Right forelimb (tissue), 1 donor: ENCODE measurements at regions not wholly inside any gene's neighbourhood (a gene's known extent, or its start where the extent isn't known, plus 50 kb on each side); places are given as distances from the start of the nearest gene placed in this dataset.
"Not testable (repeated sequence)": the region's sequence is repeated elsewhere in the genome, so short reads cannot be mapped to it uniquely, and the experiment has no call there.

Source experiments
- DNase-seq: peaks from one replicate; pipeline ENCODE4 v3.0.0-alpha.2; 2018

DNA sequence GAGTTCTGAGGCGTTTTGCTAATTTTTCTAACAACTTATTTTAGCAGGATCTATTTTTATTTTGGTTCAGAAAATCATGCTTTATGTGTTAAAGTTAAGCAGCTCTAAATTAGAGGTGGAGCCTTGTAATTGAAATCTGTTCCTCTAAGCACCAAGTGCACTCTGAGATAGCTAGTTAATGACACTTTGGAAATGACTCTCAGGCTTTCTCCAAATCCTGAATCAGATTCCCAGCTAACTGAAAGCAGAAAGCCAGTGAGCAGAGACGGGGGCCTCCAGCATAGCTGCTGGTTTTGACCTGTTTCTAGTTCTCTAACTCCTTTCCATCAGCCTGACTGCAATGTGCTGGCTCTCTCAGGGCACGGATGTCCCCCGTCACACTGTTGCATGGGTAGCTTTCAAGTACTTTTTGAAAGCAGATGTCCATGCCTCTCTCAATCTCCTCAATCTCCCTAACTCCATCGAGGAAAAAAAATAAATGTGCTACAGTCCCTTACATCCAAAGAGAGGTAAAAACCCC, 326.5 kb downstream of the SATB2 start:
- no peak for DNase-seq

DNA sequence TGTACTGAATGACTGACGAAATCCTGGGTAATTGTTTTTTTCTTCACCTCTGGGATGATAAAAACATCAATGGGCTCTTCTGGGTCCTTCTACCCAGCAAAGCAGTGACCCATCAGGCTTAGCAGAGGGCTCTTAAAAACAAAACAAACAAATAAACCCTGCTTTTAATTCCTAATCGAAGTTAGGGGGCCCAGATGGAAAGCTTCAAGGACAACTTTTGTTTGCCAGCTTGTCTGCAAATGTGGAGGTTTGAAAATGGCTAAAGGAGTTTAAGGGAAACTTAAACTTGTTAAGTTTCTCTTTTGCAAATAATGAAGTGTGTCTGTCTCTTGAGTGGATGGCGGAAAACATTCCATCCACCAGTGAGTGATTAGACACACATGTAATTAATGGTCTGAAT, 327.2 kb downstream of the SATB2 start:
- no peak for DNase-seq

DNA sequence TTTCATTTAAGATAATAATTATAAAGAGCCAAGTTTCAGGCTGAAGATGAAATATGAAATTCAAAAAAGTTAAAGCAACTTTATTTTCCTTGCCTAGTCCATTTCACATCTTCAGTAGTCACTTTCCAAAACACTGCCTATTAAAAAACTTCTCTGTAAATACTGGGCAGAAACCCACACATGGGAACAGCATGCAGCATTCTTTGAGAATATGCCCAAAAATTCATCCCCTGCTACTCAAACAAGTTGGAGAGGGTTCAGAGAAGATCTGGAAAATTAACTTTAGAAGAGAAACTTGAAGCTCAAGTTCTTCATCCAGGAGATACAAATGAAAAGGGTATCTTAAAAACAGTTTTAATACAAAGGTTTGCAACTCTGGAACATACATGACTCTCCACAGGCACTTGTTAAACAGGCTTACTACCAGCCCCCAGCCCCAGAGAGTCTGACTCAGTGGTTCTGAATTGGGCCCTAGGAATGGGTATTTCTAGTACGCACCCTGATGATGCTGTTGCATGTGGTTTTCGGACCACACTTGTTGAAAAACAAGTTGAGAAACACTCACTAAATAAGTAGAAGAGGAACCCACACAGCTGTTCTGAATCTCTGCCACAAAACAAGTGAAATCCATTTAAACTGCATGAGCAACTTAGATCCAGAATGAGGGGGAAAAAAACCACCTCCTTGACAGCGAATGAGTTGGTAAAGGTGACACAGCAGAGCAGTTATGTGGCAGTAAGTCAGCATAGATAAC, 329.1 kb downstream of the SATB2 start:
- no peak for DNase-seq

DNA sequence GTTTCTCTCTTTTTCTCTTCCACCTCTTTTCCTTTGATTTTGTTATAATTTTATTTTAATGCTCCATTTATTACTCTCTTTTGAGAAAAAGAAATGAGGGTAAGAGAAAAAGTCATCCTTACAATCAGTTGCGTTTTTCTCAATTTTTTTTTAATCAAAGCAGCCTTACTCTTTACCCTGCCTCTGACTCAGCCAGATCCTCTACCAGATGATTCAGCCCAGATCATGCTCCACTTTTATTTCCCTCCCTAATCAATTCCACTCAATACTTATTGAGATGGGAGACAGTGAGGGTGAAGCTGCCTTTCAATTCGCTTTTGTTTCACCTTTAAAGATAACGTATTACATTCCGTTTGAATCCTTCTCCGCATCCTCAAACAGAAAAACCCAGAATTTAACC, 337.9 kb downstream of the SATB2 start:
- DNase-seq: no peak

DNA sequence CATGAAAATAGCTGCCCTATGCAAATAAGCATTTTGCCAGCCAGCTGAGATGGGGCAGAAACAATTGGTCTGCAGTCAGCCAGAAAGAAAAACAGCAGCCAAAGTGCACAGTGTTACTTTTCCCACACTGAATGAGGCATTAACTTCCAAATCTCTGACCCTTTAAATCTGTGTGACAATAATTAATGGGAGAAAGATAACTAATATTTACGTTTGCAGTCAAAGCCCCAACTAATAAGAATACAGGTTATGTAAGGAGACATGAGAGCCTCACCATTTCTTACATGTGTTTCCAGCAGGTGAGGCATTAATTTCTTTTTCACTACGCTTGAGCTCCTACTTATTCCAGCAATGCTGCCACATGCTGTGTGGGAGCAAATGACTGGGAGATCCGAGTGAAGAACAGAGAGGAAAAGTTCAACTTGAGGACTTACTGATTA, 339.0 kb downstream of the SATB2 start:
- no peak for DNase-seq

DNA sequence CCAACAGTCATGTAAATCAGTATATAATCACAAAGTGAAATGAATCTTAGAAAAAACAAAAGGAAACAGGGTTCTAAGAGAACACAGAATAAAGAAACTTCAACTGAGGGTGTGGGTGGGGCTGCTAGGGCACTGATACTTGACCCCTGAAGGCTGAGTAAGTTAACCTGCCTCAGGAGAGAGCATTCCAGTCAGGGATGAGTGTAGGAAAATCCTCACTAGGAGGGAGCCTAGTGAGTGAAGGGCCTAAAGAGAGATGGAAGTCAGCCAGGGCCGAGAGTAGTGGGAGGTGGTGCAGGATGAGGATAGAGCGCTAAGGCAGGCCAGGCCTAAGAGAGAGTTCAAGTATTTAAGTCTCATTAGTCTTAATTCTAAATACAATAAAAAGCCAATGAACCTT, 342.6 kb downstream of the SATB2 start:
- DNase-seq: no peak

DNA sequence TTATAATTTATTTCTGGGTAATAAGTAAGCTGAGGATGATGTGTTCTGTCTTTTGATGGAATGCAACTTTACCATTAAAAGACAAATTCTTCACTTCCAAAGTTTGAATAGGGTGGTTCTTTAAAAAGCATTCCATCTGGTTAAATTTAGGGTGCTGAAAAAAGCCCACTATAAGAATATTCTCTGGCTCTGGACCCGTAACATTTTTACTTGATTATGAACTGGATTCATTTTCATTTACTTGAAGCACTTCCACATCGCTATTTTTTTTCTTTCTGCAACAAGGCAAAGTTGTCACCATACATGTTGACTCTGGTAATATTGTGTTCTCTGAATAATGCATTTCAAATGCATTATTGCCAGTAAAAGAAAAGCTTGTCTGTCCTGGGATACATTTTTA, 344.6 kb downstream of the SATB2 start:
- DNase-seq: no peak

DNA sequence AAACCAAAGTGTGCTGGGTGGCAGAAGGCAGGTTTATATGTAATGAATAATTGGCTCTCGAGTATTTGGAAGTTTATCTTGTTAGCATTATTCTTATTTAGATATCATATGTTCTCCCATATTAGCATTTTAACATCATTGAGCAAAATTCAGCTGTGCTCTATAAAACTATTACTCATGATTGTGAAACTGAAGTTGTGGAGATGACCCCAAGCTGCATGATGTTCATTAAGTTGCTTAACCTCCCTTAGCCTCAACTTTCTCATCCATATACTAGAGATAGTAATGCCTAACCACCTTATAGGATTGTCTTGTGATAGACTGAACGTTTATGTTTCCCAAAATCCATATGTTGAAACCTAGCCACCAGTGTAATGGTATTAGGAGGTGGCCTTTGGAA, 346.3 kb downstream of the SATB2 start:
- no peak for DNase-seq

DNA sequence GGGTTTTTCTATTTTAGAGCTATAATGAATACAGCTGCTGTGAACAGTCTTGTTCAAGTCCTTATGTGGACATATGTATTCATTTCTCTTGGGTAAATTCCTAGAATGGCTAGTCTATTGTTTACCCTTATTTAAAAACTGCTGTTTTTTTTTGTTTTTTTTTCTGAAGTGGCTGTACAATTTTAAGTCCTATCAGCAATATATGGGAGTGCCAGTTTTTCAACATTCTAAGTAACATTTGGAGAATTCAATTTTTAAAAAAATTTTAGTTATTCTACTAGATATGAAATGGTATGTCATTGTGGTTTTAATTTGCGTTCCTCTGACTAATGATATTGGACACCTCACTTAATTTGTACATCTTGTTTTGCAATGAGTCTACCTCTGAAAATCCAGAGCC, 349.7 kb downstream of the SATB2 start:
- no peak for DNase-seq

DNA sequence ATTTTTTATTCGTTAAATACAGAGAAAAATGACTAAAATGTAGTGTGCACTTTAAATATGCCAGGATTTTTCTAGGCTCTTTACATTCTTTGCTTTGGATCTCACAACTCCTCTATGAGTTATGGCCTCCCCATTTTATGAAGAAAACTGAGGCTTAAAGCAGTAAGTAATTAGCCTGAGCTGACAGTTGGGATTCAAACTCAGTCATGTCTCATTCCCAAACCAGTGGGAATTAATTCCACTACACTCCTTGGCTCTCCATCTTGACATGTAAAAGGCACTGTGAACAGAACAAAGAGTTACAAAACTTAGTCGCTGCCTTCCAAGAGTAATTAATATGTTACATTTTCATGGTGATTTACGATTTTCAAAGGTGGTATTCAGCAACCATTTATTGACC, 351.9 kb downstream of the SATB2 start:
- DNase-seq: no peak

DNA sequence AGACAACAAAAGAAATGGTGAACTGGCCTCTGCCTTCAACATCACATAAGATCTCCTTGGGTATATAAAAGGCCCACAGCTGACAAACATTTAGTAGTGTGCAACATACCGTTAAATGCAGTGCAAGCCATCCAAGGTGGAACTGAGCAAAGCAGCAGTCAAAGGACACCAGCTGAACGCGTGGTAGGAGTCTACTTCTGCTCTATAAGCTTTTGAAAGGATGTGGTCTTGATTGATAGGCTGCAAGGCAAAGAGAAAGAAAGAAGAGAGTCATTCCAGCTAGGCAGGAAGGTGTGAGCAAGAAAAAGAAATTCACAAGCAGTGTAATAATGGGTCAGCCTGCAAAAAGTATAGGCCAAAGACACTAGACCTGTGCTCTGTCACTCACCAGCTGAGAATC, 356.3 kb downstream of the SATB2 start:
- DNase-seq: no peak

DNA sequence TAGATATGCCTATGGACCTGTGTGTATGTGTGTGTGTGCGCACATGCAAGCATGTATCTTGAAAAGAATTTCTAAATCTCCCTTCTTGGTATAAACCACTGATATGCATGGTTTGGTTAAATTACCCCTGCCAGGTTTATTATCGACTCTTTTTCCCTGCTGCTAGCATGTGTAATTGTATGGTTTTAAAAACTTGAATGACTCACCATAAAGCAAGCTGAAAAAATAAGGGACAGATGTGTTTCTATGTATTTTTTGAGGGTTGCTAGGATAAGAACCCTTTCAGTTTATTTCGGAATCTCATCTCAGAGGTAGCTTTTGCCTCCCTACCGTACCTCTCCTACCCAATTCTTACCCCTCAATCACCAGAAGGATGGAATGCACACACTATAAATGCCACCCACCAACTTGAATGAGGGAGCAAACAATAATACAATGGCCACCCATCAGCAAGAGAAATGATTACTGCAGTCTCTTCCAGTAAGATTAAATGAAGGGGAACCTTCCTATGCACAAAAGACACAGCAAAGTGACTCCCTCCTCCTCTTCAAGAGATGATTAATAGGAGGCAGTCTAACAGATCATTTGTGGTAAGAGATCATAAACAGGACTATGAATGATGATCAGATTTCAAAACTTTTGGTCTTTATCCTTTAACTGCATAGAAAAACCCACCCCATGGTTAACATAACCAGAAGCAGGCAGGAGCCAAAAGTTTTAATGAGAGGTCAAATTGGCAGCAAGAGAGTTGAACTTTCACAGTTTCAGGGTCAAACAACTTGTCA, 357.2 kb downstream of the SATB2 start:
- DNase-seq: no peak

DNA sequence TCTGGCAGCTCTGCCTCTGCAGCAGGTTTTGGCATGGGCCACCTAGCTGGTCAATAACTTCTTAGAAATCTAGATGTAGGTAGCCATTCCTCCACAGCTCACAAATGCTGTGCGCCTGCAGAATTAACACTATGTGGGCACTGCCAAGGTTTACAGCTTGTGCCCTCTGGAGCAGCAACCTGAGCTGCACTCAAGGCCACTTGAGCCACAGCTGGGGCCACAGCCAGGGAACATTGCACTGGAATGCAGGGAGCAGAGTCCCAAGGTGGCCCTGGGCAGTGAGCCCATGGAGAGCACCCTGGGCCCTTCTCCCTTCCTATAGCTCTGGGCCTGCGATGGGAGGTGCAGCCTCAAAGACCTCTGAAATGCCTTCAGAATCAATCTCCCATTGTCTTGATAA, 365.3 kb downstream of the SATB2 start:
- DNase-seq: no peak

DNA sequence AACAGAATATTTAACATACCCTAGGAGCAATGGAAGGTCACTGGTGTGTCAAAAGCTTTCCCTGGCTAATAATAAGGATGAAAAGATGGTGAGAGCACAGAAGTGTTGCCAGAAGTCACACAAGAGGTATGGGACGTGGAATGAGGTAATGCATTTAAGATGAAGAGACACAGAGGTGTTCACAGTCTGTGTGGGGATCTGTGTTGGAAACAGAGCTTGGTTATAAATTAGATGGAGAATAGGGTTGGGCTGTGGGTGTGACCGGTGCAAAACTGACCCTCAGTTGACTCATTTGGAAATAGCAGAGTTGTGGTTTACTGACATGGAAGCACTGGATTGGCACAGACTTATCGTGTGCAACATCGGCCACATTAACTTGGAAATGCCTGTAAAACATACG, 372.5 kb downstream of the SATB2 start:
- no peak for DNase-seq

DNA sequence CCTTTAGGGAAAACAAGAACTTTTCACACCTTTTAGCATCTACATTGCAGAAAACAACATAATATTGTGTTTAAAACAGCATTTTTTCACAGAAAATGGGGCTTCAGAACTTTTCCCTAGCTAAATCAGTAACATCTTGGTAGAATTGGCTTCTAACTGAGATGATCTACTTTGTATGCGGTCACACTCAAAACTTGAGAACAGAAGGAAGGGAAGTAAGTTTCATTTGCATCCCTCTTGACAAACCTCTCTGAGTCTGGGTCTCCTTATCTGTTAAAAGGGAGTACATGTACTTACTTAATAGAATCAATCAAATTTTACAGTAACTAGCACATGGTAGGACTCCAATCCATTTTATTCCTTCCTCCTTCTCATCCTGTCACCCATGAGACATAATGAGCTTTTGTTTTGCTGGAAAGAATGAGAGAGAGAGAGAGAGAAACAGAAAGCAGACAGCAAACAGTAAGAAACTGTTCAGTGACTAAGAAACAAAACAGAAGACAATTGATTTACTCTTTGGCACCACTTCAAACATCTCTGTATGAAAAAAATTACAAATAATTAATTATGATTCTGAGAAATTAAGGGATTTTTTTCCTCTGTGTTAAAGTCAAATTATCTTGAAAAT, 387.3 kb downstream of the SATB2 start:
- DNase-seq: no peak

DNA sequence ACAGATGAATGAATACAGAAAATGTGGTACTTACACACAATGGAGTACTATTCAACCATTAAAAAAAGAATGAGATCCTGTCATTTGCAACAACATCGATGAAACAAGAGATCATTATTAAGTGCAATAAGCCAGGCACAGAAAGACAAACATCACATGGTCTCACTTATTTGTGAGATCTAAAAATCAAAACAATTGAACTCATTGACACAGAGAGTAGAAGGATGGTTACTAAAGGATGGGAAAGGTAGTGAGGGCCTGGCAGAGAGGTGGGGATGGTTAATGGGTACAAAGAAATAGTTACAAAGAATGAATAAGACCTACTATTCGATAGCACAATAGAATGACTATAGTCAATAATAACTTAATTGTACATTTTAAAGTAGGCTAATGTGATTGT, 393.5 kb downstream of the SATB2 start:
- DNase-seq: no peak

DNA sequence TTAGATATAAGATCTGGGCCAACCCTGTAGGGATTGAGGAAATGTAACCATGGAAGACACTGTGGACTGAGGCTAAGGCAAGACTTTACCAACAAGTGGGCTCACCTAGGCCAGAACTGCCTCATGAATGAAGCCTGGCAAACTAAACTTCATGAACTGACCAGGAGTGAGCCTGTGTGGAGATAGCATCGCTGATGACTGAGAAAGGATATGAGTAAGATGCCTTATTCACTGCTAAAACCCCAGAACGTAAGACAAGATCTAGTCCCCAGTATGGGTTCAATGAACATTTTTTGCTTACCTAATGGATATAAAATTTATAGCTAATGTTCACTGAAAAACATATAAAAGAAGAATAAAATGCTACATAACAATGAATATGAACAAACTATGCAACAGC, 399.8 kb downstream of the SATB2 start:
- DNase-seq: no peak

DNA sequence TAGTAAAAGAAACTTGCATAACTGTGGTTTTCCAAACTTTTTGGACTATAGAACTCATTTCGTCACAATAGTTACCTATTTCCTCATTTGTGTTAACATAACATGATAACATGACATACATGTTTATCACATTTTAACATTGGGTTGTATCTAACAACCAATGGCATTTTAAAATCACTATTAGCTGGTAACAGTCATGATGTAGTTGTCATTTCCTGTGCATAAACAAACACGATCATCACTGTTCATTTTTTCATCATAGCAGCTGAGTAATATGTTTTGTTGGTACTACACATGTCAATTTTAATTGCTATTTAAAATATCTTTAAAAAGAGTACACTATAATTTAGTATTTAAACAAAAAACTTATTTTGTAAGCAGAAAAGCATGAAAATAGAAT, 402.4 kb downstream of the SATB2 start:
- DNase-seq: no peak

DNA sequence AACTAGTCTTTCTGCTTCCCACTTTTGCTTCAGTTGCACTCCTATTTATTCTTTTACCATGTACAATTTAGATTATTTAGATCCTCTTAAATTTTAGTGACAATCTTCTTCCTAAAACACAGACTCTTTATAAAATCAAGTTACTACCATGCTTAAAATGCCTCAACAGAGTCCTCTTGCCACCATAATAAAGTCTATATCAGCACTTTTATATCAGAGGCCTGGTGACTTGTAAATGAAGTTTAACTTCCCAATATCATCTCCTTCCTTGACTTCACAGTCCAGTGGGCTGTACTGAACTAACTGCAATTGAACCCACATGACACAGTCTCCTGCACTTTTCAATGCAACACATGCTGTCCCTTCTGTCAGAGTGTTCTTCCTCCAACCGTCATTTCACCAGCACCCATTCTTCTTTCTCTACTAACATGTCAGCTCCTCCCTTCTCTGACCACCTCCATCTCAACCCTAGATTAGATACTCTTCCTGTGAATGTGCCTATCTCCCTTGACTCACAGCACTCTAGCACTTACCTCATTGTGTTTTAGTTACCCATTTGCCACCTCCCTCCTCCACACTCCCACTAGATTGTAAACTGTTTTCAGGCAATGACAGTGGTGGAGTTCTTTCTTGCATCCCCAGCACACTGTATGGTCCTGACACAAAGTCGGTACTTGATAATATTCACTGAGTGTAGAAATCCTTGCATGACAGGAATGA, 414.9 kb downstream of the SATB2 start:
- no peak for DNase-seq

DNA sequence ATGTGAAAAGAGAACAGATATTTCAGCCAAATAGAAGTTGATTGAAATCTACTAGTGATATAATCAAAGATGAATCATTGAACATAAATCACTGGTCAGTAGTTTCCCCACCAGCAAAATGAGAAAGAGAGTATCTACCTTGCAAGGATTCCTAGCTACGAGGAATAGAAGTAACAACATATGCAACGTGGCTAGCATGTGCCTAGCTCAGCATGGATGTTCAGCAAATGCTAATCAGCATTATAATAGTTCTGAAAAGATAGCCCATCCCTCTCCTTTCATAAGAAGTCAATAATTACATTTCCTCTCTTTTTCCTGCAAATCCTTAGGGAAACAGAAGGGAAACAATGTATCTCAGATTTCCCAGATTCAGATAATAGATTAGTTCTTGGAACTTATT, 417.2 kb downstream of the SATB2 start:
- DNase-seq: no peak

DNA sequence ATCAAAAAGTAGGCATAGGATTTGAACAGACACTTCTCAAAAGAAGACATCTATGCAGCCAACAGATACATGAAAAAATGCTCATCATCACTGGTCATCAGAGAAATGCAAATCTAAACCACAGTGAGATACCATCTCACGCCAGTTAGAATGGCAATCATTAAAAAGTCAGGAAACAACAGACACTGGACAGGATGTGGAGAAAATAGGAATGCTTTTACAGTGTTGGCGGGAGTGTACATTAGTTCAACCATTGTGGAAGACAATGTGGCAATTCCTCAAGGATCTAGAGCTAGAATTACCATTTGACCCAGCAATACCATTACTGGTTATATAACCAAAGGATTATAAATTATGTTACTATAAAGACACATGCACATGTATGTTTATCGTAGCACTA, 424.0 kb downstream of the SATB2 start:
- not testable (repeated sequence) for DNase-seq

DNA sequence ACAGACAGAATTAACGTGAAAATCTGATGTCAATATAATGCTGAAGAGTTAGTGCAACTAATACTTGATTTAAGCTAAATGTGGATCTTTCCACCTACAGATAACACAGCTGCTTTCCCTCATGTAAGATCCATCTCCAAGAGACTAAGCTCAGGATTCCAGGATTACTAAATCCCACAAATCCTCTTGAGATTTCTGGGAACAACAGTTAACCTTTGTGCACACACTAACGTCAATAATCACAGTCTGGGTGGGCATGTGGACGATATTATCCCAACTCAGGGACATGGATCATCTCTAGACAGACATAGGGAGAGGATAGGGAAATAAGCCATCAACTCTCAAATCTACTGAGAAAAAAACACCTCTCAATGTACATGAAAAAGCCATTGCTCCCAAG, 432.6 kb downstream of the SATB2 start:
- DNase-seq: no peak

DNA sequence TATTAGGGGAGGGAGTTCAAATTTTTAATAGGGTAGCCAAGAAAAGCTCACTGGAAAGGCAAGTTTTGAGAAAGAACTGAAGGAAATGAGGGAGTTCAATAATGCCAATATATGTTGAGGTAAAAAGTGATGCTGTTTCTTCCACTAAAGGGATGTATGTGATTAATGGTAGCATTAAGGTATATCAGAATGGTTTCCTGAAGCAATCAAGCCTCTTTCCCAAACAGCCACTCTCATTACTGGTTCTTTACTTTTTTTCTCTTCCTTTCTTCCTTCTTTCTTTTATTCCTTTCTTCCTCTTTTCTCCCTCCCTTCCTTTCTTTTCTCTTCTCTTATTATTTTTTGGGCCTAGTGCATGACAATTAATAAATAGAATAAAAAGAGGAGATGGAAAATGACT, 433.5 kb downstream of the SATB2 start:
- no peak for DNase-seq
